BJ (cell line): ENCODE measurements at regions not wholly inside any gene's neighbourhood (a gene's known extent, or its start where the extent isn't known, plus 50 kb on each side); places are given as distances from the start of the nearest gene placed in this dataset.

Source experiments
- CTCF ChIA-PET: fragments of 350-600 bp; formaldehyde crosslinking; extraction: SDS; loops from one replicate; lab custom pipeline; 2021; ENCODE audit warnings: antibody characterized with exemption, inconsistent platforms; lab: Yijun Ruan, JAX
- POLR2A ChIA-PET: fragments of 300-600 bp; sonication (Branson Sonifier 250); formaldehyde crosslinking; extraction: SDS; loops from one replicate; lab custom pipeline; 2021; ENCODE audit warnings: antibody characterized with exemption; lab: Charles Lee
- DNase-seq: peaks from one replicate; pipeline ENCODE4 v3.0.0-alpha.2; 2011; ENCODE audit warnings: low read depth
- H3K27me3 ChIP-seq: 2 replicates; pipeline ENCODE4 v1.6.0; 2011; ENCODE audit warnings: low read length; ENCODE audit not compliant: control insufficient read depth, insufficient read depth
- H3K36me3 ChIP-seq: 2 replicates; pipeline ENCODE4 v1.5.1; 2011; ENCODE audit warnings: low read length; ENCODE audit not compliant: control insufficient read depth, insufficient read depth
- H3K4me3 ChIP-seq: 2 replicates; pipeline ENCODE4 v1.5.1; 2011; ENCODE audit warnings: low read depth, mild to moderate bottlenecking, control low read depth, low read length
- CTCF ChIP-seq: IDR thresholded peaks from 2 replicates; pipeline ENCODE4 v1.5.1; 2011; ENCODE audit warnings: low read depth, mild to moderate bottlenecking, control low read depth, inconsistent platforms, low read length, moderate library complexity; ENCODE audit not compliant: insufficient read depth

DNA sequence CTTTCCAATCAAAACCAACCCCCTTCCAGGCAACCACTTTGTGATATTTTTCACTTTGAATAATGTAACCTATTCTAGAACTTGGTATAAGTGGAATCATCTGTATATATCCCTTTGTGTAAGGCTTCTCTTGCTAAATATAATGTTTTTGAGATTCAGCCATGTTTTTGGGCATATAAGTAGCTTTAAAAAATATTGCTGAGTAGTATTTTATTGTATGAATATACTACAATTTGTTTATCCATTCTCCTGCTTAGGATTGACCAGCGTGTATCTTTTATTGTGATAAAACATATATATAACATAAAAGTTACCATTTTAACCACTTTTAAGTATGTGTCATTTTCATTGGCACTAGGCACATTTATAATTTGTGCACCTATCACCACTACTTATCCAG lies 79.8 kb upstream of the GPR139 start:
- TF ChIP-seq CTCF, result no peak
- no peaks in the 10 kb centered on the region for H3K36me3 ChIP-seq
- no peak for DNase-seq
- CTCF ChIA-PET, result no interaction called here
- POLR2A ChIA-PET, result no interaction called here
- H3K27me3 ChIP-seq, result no peaks in the 10 kb centered on the region
- H3K4me3 ChIP-seq, result no peak overlapping the region

- TF ChIP-seq CTCF, result no peak
- Histone ChIP-seq H3K36me3 (no peaks in the 10 kb centered on the region), H3K27me3 (no peaks in the 10 kb centered on the region), H3K4me3 (no peak overlapping the region)
- POLR2A ChIA-PET, result no interaction called here
- DNase-seq, result no peak
- CTCF ChIA-PET, result no interaction called here
Measured at GRCh38 chr16:20147091-20147490, 73.4 kb upstream of the GPR139 start.

DNA sequence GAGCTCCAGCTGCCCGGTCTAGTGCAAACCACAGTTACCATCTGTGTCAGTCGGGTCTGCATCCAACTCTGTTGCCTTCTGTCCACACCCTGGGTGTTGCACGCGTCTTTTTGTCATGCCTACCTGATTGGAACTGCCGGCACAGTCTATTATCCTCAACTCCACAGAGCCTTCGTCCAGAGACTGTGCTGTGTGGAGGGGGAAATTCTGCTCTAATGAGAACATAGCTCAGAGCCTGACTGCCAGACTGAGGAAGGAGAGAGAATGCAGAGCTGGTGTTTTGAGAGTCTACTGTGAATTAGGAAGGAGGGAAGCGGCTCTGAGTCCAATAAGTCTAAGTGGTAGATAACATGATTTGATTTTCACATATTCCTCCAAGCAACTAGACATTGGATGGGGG lies 68.3 kb upstream of the GPR139 start:
- ChIA-PET POLR2A (no interaction called here), CTCF (no interaction called here)
- no peak for DNase-seq
- TF ChIP-seq CTCF, result no peak
- Histone ChIP-seq H3K36me3 (no peaks in the 10 kb centered on the region), H3K27me3 (no peaks in the 10 kb centered on the region), H3K4me3 (no peak overlapping the region)

DNA sequence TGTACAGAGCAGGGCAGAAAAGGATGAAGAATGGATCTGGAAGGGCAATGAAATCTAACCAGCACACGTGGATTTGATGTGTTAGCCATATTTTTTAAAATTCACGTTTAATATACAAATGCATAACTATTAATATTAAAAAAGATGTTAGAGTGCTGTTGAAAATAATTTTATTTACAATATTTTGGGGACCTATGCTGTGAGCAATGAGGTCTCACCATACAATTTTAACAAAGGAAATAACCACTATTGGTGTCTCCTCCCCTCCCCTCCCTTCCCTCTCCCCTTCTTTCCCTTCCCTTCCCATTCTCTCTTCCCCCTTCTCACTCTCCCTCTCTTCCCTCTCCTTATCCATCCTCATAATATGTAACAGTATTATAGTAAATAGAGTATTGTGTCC lies 64.2 kb upstream of the GPR139 start:
- POLR2A ChIA-PET, result no interaction called here
- CTCF ChIA-PET, result no interaction called here
- Histone ChIP-seq H3K27me3 (no peaks in the 10 kb centered on the region), H3K4me3 (no peak overlapping the region), H3K36me3 (no peaks in the 10 kb centered on the region)
- TF ChIP-seq CTCF, result no peak
- DNase-seq, result no peak

DNA sequence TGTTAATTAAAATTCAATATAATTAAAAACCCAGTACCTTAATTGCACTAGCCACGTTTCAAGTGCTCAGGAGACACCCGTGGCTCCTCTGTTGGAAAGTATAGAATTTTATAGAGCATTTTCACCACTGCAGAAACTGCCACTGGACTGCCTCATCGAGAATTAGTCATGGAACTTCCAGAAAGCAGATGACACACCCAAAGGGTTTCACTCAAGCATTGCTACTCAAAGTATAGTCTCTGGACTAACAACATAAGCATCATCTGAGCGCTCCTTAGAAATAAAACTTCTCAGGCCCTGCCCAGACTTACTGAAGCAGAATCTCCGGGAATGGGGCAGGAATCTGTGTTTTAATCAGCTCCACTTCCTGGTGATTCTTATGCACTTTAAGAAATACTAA lies 63.5 kb upstream of the GPR139 start:
- H3K27me3 ChIP-seq, result no peaks in the 10 kb centered on the region
- no peaks in the 10 kb centered on the region for H3K36me3 ChIP-seq
- ChIA-PET CTCF (no interaction called here), POLR2A (no interaction called here)
- no peak overlapping the region for H3K4me3 ChIP-seq
- DNase-seq, result no peak
- TF ChIP-seq CTCF, result no peak
